ENCODE measurements at regions not wholly inside any gene's neighbourhood (a gene's known extent, or its start where the extent isn't known, plus 50 kb on each side); places are given as distances from the start of the nearest gene placed in this dataset.
"Not testable (repeated sequence)": the region's sequence is repeated elsewhere in the genome, so short reads cannot be mapped to it uniquely, and the experiment has no call there.

GRCh38 chr6:134636186-134636799, 313.6 kb downstream of the ALDH8A1 start:
- TF ChIP-seq CTCF (IDR thresholded peaks at IDR 0.05; ENCODE audit: low read depth, low read length) = no peak
- no peak overlapping the region for H3K4me3 ChIP-seq (ENCODE audit: low read depth, low read length)

GRCh38 chr6:134634966-134635365, 314.9 kb downstream of the ALDH8A1 start:
- no peak for TF ChIP-seq CTCF (IDR thresholded peaks at IDR 0.05; ENCODE audit: low read depth, low read length)
- no peak overlapping the region for H3K4me3 ChIP-seq (ENCODE audit: low read depth, low read length)

- no peak overlapping the region for H3K4me3 ChIP-seq (ENCODE audit: low read depth, low read length)
- TF ChIP-seq CTCF (IDR thresholded peaks at IDR 0.05; ENCODE audit: low read depth, low read length) = no peak
Measured at GRCh38 chr6:134634466-134634865, 315.4 kb downstream of the ALDH8A1 start.

GRCh38 chr6:134632982-134633940, 315.3 kb upstream of the SGK1 start:
- not testable (repeated sequence) for H3K4me3 ChIP-seq (ENCODE audit: low read depth, low read length)

- no peak overlapping the region for H3K4me3 ChIP-seq (ENCODE audit: low read depth, low read length)
- no peak for TF ChIP-seq CTCF (IDR thresholded peaks at IDR 0.05; ENCODE audit: low read depth, low read length)
Measured at GRCh38 chr6:134632024-134632423, 314.1 kb upstream of the SGK1 start.

- no peak overlapping the region for H3K4me3 ChIP-seq (ENCODE audit: low read depth, low read length)
- no peak for TF ChIP-seq CTCF (IDR thresholded peaks at IDR 0.05; ENCODE audit: low read depth, low read length)
Measured at GRCh38 chr6:134631398-134631924, 313.5 kb upstream of the SGK1 start.

- H3K4me3 ChIP-seq (ENCODE audit: low read depth, low read length) = no peak overlapping the region
- no peak for TF ChIP-seq CTCF (IDR thresholded peaks at IDR 0.05; ENCODE audit: low read depth, low read length)
Measured at GRCh38 chr6:134630508-134631121, 312.7 kb upstream of the SGK1 start.
